ENCODE measurements at regions not wholly inside any gene's neighbourhood (a gene's known extent, or its start where the extent isn't known, plus 50 kb on each side); places are given as distances from the start of the nearest gene placed in this dataset.

DNA sequence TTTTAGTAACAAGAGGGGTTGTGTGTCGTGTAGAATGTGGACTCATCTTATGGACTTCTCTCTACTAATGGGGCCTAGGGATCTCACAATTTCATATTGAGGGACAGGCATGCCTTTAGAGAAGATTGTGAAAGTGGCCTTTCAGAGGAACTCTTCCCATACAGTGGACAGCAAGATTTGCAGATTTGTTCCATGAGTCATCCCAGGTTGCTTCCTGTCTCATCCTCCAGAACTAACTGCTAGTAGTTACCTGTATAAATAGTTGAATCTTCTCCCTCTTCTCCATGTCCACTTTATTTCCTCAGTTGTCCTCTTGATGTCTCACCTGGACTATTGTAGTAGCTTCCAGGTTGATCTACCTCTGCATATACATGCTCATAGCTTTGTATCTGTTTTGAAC, 997.5 kb upstream of the CTNND2 start:
- Histone ChIP-seq H3K4me2 (ENCODE audit: extremely low read depth, insufficient read depth, low read length) (no peak overlapping the region), H3K27me3 (ENCODE audit: control insufficient read depth, insufficient read depth, low read length) (no peaks in the 10 kb centered on the region), H3K4me3 (replicated peaks in 1 of 4; ENCODE audit: control extremely low read depth in 1 of 4, insufficient read depth in 1 of 4, low read depth in 3 of 4, low read length in 4 of 4) (no peak overlapping the region), H3K79me2 (ENCODE audit: control insufficient read depth, insufficient read depth, low read length) (no peaks in the 10 kb centered on the region), H3K27ac (ENCODE audit: insufficient read depth, low read length) (no peak overlapping the region), H2AFZ (ENCODE audit: low read length) (no peak overlapping the region), H3K9me3 (ENCODE audit: control insufficient read depth, insufficient read depth, low read depth, low read length) (no peaks in the 10 kb centered on the region), H3K9ac (ENCODE audit: insufficient read depth, low read length) (no peak overlapping the region), H3K36me3 (ENCODE audit: control insufficient read depth, insufficient read depth, low read length) (no peaks in the 10 kb centered on the region), H4K20me1 (ENCODE audit: control insufficient read depth, extremely low read depth, insufficient read depth, low read length) (no peaks in the 10 kb centered on the region), H3K4me1 (ENCODE audit: control insufficient read depth, extremely low read depth, insufficient read depth, low read length) (no peaks in the 10 kb centered on the region)
- DNase-seq (ENCODE audit: low read depth in 2 of 2) = no peak
- no peak for TF ChIP-seq EZH2 (IDR thresholded peaks at IDR 0.05; ENCODE audit: low read length, missing control alignments)
- TF ChIP-seq, protein P1, sequence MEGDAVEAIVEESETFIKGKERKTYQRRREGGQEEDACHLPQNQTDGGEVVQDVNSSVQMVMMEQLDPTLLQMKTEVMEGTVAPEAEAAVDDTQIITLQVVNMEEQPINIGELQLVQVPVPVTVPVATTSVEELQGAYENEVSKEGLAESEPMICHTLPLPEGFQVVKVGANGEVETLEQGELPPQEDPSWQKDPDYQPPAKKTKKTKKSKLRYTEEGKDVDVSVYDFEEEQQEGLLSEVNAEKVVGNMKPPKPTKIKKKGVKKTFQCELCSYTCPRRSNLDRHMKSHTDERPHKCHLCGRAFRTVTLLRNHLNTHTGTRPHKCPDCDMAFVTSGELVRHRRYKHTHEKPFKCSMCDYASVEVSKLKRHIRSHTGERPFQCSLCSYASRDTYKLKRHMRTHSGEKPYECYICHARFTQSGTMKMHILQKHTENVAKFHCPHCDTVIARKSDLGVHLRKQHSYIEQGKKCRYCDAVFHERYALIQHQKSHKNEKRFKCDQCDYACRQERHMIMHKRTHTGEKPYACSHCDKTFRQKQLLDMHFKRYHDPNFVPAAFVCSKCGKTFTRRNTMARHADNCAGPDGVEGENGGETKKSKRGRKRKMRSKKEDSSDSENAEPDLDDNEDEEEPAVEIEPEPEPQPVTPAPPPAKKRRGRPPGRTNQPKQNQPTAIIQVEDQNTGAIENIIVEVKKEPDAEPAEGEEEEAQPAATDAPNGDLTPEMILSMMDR (conservative IDR thresholded peaks at IDR 0.05 in 1 of 2, IDR thresholded peaks at IDR 0.05 in 1 of 2; ENCODE audit: low read depth in 1 of 2, low read length in 2 of 2) = no peak

DNA sequence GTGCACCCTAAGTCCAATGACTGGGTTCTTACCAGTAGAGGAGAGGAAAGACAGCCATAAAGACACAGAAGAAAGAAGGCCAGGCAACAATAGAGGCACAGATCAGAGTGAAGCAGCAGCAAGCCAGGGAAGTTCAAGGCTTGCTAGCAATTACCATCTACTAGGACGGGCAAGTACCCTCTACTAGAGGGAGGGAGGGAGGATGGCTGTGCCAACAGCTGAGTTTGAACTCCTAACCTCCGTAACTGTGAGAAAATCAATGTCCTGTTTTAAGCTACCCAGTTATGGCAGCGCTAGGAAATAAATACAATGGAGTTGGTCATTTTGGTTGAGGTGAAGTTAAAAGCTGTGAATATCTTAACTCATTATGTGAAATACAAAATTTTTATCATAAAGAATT, 991.8 kb upstream of the CTNND2 start:
- no peak for TF ChIP-seq EZH2 (IDR thresholded peaks at IDR 0.05; ENCODE audit: low read length, missing control alignments)
- TF ChIP-seq, protein P1 (conservative IDR thresholded peaks at IDR 0.05 in 1 of 2, IDR thresholded peaks at IDR 0.05 in 1 of 2; ENCODE audit: low read depth in 1 of 2, low read length in 2 of 2) = no peak
- H3K27me3 ChIP-seq (ENCODE audit: control insufficient read depth, insufficient read depth, low read length) = no peaks in the 10 kb centered on the region
- H3K36me3 ChIP-seq (ENCODE audit: control insufficient read depth, insufficient read depth, low read length) = no peaks in the 10 kb centered on the region
- no peak overlapping the region for H3K27ac ChIP-seq (ENCODE audit: insufficient read depth, low read length)
- no peak overlapping the region for H2AFZ ChIP-seq (ENCODE audit: low read length)
- H3K79me2 ChIP-seq (ENCODE audit: control insufficient read depth, insufficient read depth, low read length) = no peaks in the 10 kb centered on the region
- no peak overlapping the region for H3K4me3 ChIP-seq (replicated peaks in 1 of 4; ENCODE audit: control extremely low read depth in 1 of 4, insufficient read depth in 1 of 4, low read depth in 3 of 4, low read length in 4 of 4)
- H3K9me3 ChIP-seq (ENCODE audit: control insufficient read depth, insufficient read depth, low read depth, low read length) = no peaks in the 10 kb centered on the region
- H3K4me1 ChIP-seq (ENCODE audit: control insufficient read depth, extremely low read depth, insufficient read depth, low read length) = no peaks in the 10 kb centered on the region
- DNase-seq (ENCODE audit: low read depth in 2 of 2) = no peak
- H3K9ac ChIP-seq (ENCODE audit: insufficient read depth, low read length) = no peak overlapping the region
- no peak overlapping the region for H3K4me2 ChIP-seq (ENCODE audit: extremely low read depth, insufficient read depth, low read length)
- H4K20me1 ChIP-seq (ENCODE audit: control insufficient read depth, extremely low read depth, insufficient read depth, low read length) = no peaks in the 10 kb centered on the region

DNA sequence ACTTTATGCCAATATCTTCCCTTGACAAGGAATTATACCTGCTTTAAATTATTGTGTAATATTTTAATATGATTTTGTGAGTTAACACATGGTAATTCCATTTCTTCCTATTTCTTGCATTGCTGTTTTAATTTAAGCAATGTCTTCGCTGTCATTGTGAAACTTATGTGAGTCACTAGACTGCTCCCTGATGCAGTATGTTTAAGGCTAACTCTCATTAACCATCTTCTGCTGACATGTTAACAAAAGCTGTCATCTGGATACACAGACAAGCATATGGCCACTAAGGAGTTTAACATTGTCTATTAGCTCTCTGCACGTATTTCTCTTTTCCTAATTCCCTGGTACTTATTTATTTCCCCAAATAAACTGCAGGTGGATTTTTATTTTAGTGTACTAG, 980.8 kb upstream of the CTNND2 start:
- H3K27ac ChIP-seq (ENCODE audit: insufficient read depth, low read length) = no peak overlapping the region
- no peak for DNase-seq (ENCODE audit: low read depth in 2 of 2)
- H4K20me1 ChIP-seq (ENCODE audit: control insufficient read depth, extremely low read depth, insufficient read depth, low read length) = no peaks in the 10 kb centered on the region
- no peak overlapping the region for H3K9ac ChIP-seq (ENCODE audit: insufficient read depth, low read length)
- H3K4me1 ChIP-seq (ENCODE audit: control insufficient read depth, extremely low read depth, insufficient read depth, low read length) = no peaks in the 10 kb centered on the region
- H3K9me3 ChIP-seq (ENCODE audit: control insufficient read depth, insufficient read depth, low read depth, low read length) = no peaks in the 10 kb centered on the region
- no peak overlapping the region for H3K4me2 ChIP-seq (ENCODE audit: extremely low read depth, insufficient read depth, low read length)
- no peaks in the 10 kb centered on the region for H3K36me3 ChIP-seq (ENCODE audit: control insufficient read depth, insufficient read depth, low read length)
- H3K27me3 ChIP-seq (ENCODE audit: control insufficient read depth, insufficient read depth, low read length) = no peaks in the 10 kb centered on the region
- TF ChIP-seq, protein P1 (conservative IDR thresholded peaks at IDR 0.05 in 1 of 2, IDR thresholded peaks at IDR 0.05 in 1 of 2; ENCODE audit: low read depth in 1 of 2, low read length in 2 of 2) = no peak
- no peak for TF ChIP-seq EZH2 (IDR thresholded peaks at IDR 0.05; ENCODE audit: low read length, missing control alignments)
- no peaks in the 10 kb centered on the region for H3K79me2 ChIP-seq (ENCODE audit: control insufficient read depth, insufficient read depth, low read length)
- H2AFZ ChIP-seq (ENCODE audit: low read length) = no peak overlapping the region
- no peak overlapping the region for H3K4me3 ChIP-seq (replicated peaks in 1 of 4; ENCODE audit: control extremely low read depth in 1 of 4, insufficient read depth in 1 of 4, low read depth in 3 of 4, low read length in 4 of 4)

Data from fibroblast of lung (primary cell).